WTC11 (cell line): ENCODE measurements at regions not wholly inside any gene's neighbourhood (a gene's known extent, or its start where the extent isn't known, plus 50 kb on each side); places are given as distances from the start of the nearest gene placed in this dataset.

Experiments
- ATAC-seq: fragments of 200-7000 bp; cut with Tn5 transposase; 2 replicates; pipeline ENCODE4 v1.10.0; 2021; ENCODE audit warnings: mild to moderate bottlenecking, moderate library complexity
- CTCF ChIA-PET: fragments of 300-600 bp; sonication (Branson Sonifier 250); formaldehyde crosslinking; loops from one replicate; lab custom pipeline; 2021; ENCODE audit warnings: antibody characterized with exemption; lab: Charles Lee
- POLR2A ChIA-PET: fragments of 350-600 bp; sonication (Branson Sonifier 250); formaldehyde crosslinking; loops from one replicate; lab custom pipeline; 2021; ENCODE audit warnings: antibody characterized with exemption; lab: Charles Lee
- DNase-seq: peaks from one replicate; pipeline ENCODE4 v3.0.0; 2021; ENCODE audit warnings: low spot score
- H3K27ac Mint-ChIP-seq: 2 replicates; pipeline ENCODE4 v1.8.0; 2021; ENCODE audit warnings: mixed read lengths
- H3K27me3 Mint-ChIP-seq: 2 replicates; pipeline ENCODE4 v1.8.0; 2021; ENCODE audit warnings: low read depth, mild to moderate bottlenecking, moderate library complexity, mixed read lengths
- H3K36me3 Mint-ChIP-seq: 2 replicates; pipeline ENCODE4 v1.8.0; 2021; ENCODE audit warnings: mixed read lengths
- H3K4me1 Mint-ChIP-seq: 2 replicates; pipeline ENCODE4 v1.8.0; 2022; ENCODE audit warnings: mixed read lengths
- H3K4me3 Mint-ChIP-seq: 2 replicates; pipeline ENCODE4 v1.8.0; 2021; ENCODE audit warnings: mild to moderate bottlenecking, moderate library complexity, mixed read lengths
- H3K9me3 Mint-ChIP-seq: 2 replicates; pipeline ENCODE4 v1.8.0; 2021; ENCODE audit warnings: mixed read lengths
- CBFB ChIP-seq: sonication (generic); formaldehyde crosslinking; IDR thresholded peaks from 2 replicates; pipeline ENCODE4 v1.8.1; 2022; ENCODE audit warnings: mild to moderate bottlenecking, low read depth, missing genetic modification reagents
- E2F1 ChIP-seq: sonication (generic); formaldehyde crosslinking; IDR thresholded peaks from 2 replicates; pipeline ENCODE4 v1.8.0; 2022; ENCODE audit warnings: mild to moderate bottlenecking, missing genetic modification reagents
- FOXJ3 ChIP-seq: sonication (generic); formaldehyde crosslinking; IDR thresholded peaks from 2 replicates; pipeline ENCODE4 v1.9.0; 2021; ENCODE audit warnings: missing genetic modification reagents, mild to moderate bottlenecking, borderline replicate concordance
- FOXK1 ChIP-seq: sonication (generic); formaldehyde crosslinking; IDR thresholded peaks from 2 replicates; pipeline ENCODE4 v1.8.0; 2022; ENCODE audit warnings: mild to moderate bottlenecking, moderate library complexity, missing genetic modification reagents
- FOXP1 ChIP-seq: sonication (generic); formaldehyde crosslinking; IDR thresholded peaks from 2 replicates; pipeline ENCODE4 v1.8.0; 2022; ENCODE audit warnings: missing genetic modification reagents, mild to moderate bottlenecking, moderate library complexity, borderline replicate concordance
- GRHL2 ChIP-seq: fragments of 250-450 bp; sonication (Bioruptor Pico); IDR thresholded peaks from 2 replicates; pipeline ENCODE4 v1.8.0; 2022; ENCODE audit warnings: mild to moderate bottlenecking, moderate library complexity; ENCODE audit not compliant: insufficient replicate concordance, severe bottlenecking
- GTF2I ChIP-seq: fragments of 250-450 bp; sonication (Bioruptor Pico); conservative IDR thresholded peaks from 2 replicates; pipeline ENCODE4 v1.4.0; 2021; ENCODE audit warnings: mild to moderate bottlenecking
- HMGA2 ChIP-seq: fragments of 250-450 bp; sonication (Bioruptor Pico); IDR thresholded peaks from 2 replicates; pipeline ENCODE4 v1.4.0; 2021; ENCODE audit warnings: mild to moderate bottlenecking, moderate library complexity
- JUN ChIP-seq: sonication (generic); formaldehyde crosslinking; IDR thresholded peaks from 2 replicates; pipeline ENCODE4 v1.8.0; 2023; ENCODE audit warnings: mild to moderate bottlenecking, missing genetic modification reagents
- NFE2L1 ChIP-seq: sonication (generic); formaldehyde crosslinking; IDR thresholded peaks from 2 replicates; pipeline ENCODE4 v1.8.1; 2023; ENCODE audit warnings: missing genetic modification reagents
- NR1H2 ChIP-seq: sonication (generic); formaldehyde crosslinking; IDR thresholded peaks from 2 replicates; pipeline ENCODE4 v1.9.0; 2021; ENCODE audit warnings: mild to moderate bottlenecking, moderate library complexity, missing genetic modification reagents
- NR2C2 ChIP-seq: sonication (generic); formaldehyde crosslinking; IDR thresholded peaks from 2 replicates; pipeline ENCODE4 v1.8.0; 2022; ENCODE audit warnings: mild to moderate bottlenecking, missing genetic modification reagents
- NR3C1 ChIP-seq: sonication (generic); formaldehyde crosslinking; conservative IDR thresholded peaks from 2 replicates; pipeline ENCODE4 v1.8.1; 2023; ENCODE audit warnings: low read depth, mild to moderate bottlenecking, missing genetic modification reagents
- OVOL2 ChIP-seq: fragments of 250-450 bp; sonication (Bioruptor Pico); IDR thresholded peaks from 2 replicates; pipeline ENCODE4 v1.9.0; 2021; ENCODE audit warnings: mild to moderate bottlenecking, borderline replicate concordance
- PREB ChIP-seq: sonication (generic); formaldehyde crosslinking; IDR thresholded peaks from 2 replicates; pipeline ENCODE4 v1.8.1; 2022; ENCODE audit warnings: mild to moderate bottlenecking, missing genetic modification reagents, moderate library complexity, borderline replicate concordance
- SMAD4 ChIP-seq: sonication (generic); formaldehyde crosslinking; IDR thresholded peaks from 2 replicates; pipeline ENCODE4 v1.8.0; 2022; ENCODE audit warnings: mild to moderate bottlenecking, missing genetic modification reagents
- STAT6 ChIP-seq: sonication (generic); formaldehyde crosslinking; conservative IDR thresholded peaks from 2 replicates; pipeline ENCODE4 v1.8.1; 2023; ENCODE audit warnings: mild to moderate bottlenecking, low read depth, missing genetic modification reagents, moderate library complexity
- ZNF121 ChIP-seq: sonication (generic); formaldehyde crosslinking; IDR thresholded peaks from 2 replicates; pipeline ENCODE4 v1.8.0; 2023; ENCODE audit warnings: missing genetic modification reagents
- ZNF232 ChIP-seq: sonication (generic); formaldehyde crosslinking; IDR thresholded peaks from 2 replicates; pipeline ENCODE4 v1.8.0; 2022; ENCODE audit warnings: mild to moderate bottlenecking, missing genetic modification reagents
- ZNF317 ChIP-seq: sonication (generic); formaldehyde crosslinking; IDR thresholded peaks from 2 replicates; pipeline ENCODE4 v1.8.1; 2023; ENCODE audit warnings: low read depth, mild to moderate bottlenecking, moderate library complexity, missing genetic modification reagents, borderline replicate concordance
- TF ChIP-seq, protein P1 (sequence below): sonication (generic); formaldehyde crosslinking; IDR thresholded peaks from 2 replicates; pipeline ENCODE4 v1.8.1; 2022; ENCODE audit warnings: mild to moderate bottlenecking, moderate library complexity, missing genetic modification reagents
- TF ChIP-seq, protein P2 (sequence below): sonication (generic); formaldehyde crosslinking; IDR thresholded peaks from 2 replicates; pipeline ENCODE4 v1.8.1; 2022; ENCODE audit warnings: low read depth, mild to moderate bottlenecking, moderate library complexity, missing genetic modification reagents, borderline replicate concordance
- TF ChIP-seq, protein P3 (sequence below): sonication (generic); formaldehyde crosslinking; IDR thresholded peaks from 2 replicates; pipeline ENCODE4 v1.8.1; 2022; ENCODE audit warnings: low read depth, missing genetic modification reagents, borderline replicate concordance
- TF ChIP-seq, protein P4 (sequence below): sonication (generic); formaldehyde crosslinking; IDR thresholded peaks from 2 replicates; pipeline ENCODE4 v1.8.1; 2023; ENCODE audit warnings: mild to moderate bottlenecking, missing genetic modification reagents, moderate library complexity
- TF ChIP-seq, protein P5 (sequence below): sonication (generic); formaldehyde crosslinking; IDR thresholded peaks from 2 replicates; pipeline ENCODE4 v1.8.0; 2022; ENCODE audit warnings: mild to moderate bottlenecking, missing genetic modification reagents

DNA sequence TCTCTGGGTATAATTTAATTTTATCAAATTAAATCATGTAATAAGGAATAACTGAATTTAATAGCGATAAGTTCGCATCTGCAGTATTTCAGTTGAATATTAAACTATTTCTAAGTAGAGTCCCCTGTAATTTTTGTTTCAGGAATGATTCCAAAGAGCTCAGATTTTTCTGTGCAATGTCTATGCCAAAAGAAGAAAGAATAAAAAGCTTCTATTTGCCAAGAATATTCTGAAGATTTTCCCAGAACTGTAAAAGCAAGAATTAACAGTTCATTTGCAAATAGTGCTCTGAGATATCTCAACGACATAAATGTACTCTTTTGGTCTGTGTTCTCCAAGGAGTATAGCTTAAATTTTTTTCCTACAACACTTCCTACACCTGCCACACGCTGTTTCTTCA is 1242.8 kb upstream of the DIAPH2 start:
- Mint-ChIP-seq H3K4me3 (no peak overlapping the region), H3K9me3 (peaks cover 4% of the 10 kb centered on the region; the same call in 1 of the 2 replicates), H3K4me1 (no peaks in the 10 kb centered on the region), H3K27me3 (0 out of 2 replicates have a peak, but pooled peaks cover 4% of the 10 kb centered on the region), H3K27ac (no peak overlapping the region), H3K36me3 (no peaks in the 10 kb centered on the region)
- POLR2A ChIA-PET: no interaction called here
- DNase-seq: no peak
- TF ChIP-seq OVOL2 (CRISPR knock-in tag) (no peak), STAT6 (CRISPR knock-in tag) (no peak), FOXK1 (CRISPR knock-in tag) (no peak), ZNF121 (no peak), FOXJ3 (CRISPR knock-in tag) (no peak), CBFB (CRISPR knock-in tag) (no peak), ZNF232 (CRISPR knock-in tag) (no peak), NFE2L1 (CRISPR knock-in tag) (no peak), ZNF317 (CRISPR knock-in tag) (no peak), FOXP1 (no peak), GRHL2 (CRISPR knock-in tag) (no peak), GTF2I (no peak)
- TF ChIP-seq, protein P1, sequence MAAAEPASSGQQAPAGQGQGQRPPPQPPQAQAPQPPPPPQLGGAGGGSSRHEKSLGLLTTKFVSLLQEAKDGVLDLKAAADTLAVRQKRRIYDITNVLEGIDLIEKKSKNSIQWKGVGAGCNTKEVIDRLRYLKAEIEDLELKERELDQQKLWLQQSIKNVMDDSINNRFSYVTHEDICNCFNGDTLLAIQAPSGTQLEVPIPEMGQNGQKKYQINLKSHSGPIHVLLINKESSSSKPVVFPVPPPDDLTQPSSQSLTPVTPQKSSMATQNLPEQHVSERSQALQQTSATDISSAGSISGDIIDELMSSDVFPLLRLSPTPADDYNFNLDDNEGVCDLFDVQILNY: no peak
- TF ChIP-seq, protein P2, sequence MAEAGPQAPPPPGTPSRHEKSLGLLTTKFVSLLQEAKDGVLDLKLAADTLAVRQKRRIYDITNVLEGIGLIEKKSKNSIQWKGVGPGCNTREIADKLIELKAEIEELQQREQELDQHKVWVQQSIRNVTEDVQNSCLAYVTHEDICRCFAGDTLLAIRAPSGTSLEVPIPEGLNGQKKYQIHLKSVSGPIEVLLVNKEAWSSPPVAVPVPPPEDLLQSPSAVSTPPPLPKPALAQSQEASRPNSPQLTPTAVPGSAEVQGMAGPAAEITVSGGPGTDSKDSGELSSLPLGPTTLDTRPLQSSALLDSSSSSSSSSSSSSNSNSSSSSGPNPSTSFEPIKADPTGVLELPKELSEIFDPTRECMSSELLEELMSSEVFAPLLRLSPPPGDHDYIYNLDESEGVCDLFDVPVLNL (CRISPR knock-in tag): no peak
- TF ChIP-seq, protein P3, sequence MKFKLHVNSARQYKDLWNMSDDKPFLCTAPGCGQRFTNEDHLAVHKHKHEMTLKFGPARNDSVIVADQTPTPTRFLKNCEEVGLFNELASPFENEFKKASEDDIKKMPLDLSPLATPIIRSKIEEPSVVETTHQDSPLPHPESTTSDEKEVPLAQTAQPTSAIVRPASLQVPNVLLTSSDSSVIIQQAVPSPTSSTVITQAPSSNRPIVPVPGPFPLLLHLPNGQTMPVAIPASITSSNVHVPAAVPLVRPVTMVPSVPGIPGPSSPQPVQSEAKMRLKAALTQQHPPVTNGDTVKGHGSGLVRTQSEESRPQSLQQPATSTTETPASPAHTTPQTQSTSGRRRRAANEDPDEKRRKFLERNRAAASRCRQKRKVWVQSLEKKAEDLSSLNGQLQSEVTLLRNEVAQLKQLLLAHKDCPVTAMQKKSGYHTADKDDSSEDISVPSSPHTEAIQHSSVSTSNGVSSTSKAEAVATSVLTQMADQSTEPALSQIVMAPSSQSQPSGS: no peak
- CTCF ChIA-PET: no interaction called here
- ATAC-seq: no peak

DNA sequence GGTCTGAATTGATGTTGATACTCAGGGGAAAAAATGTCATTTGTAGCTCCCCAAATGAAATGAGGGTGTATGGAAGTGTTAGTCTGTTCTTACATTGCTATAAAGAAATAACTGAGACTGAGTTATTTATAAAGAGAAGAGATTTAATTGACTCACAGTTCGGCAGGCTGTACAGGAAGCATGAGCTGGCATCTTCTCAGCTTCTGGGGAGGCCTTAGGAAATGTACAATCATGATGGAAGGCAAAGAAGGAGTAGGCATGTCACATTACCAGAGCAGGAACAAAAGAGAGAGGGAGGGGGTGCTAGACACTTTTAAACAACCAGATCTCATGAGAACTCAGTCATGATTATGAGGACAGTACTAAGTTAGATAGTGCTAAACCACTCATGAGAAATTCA is 1199.9 kb upstream of the DIAPH2 start:
- ATAC-seq: no peak
- no peak overlapping the region for H3K4me3 Mint-ChIP-seq
- TF ChIP-seq CBFB (CRISPR knock-in tag): no peak
- no peak for TF ChIP-seq SMAD4 (CRISPR knock-in tag)
- no peak for TF ChIP-seq HMGA2
- TF ChIP-seq NR2C2 (CRISPR knock-in tag): no peak
- TF ChIP-seq NR1H2 (CRISPR knock-in tag): no peak
- TF ChIP-seq JUN: no peak
- TF ChIP-seq, protein P4, sequence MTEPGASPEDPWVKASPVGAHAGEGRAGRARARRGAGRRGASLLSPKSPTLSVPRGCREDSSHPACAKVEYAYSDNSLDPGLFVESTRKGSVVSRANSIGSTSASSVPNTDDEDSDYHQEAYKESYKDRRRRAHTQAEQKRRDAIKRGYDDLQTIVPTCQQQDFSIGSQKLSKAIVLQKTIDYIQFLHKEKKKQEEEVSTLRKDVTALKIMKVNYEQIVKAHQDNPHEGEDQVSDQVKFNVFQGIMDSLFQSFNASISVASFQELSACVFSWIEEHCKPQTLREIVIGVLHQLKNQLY (CRISPR knock-in tag): no peak
- TF ChIP-seq E2F1: no peak
- TF ChIP-seq NR3C1 (CRISPR knock-in tag): no peak
- TF ChIP-seq PREB (CRISPR knock-in tag): no peak
- TF ChIP-seq, protein P5, sequence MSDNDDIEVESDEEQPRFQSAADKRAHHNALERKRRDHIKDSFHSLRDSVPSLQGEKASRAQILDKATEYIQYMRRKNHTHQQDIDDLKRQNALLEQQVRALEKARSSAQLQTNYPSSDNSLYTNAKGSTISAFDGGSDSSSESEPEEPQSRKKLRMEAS (CRISPR knock-in tag): no peak
- ChIA-PET POLR2A (no interaction called here), CTCF (no interaction called here)
- H3K9me3 Mint-ChIP-seq: no peaks in the 10 kb centered on the region
- no peaks in the 10 kb centered on the region for H3K4me1 Mint-ChIP-seq
- DNase-seq: no peak
- H3K27ac Mint-ChIP-seq: no peak overlapping the region
- no peaks in the 10 kb centered on the region; the same call in 1 of the 2 replicates for H3K27me3 Mint-ChIP-seq
- H3K36me3 Mint-ChIP-seq: no peaks in the 10 kb centered on the region
